CD4-positive, alpha-beta T cell treated with Interleukin-17A for 1 hour (primary cell): ENCODE measurements at regions not wholly inside any gene's neighbourhood (a gene's known extent, or its start where the extent isn't known, plus 50 kb on each side); places are given as distances from the start of the nearest gene placed in this dataset.

Experiments
- DNase-seq: peaks from one replicate; pipeline ENCODE4 v3.0.0-alpha.2; 2020

- no peak for DNase-seq
Measured at GRCh38 chr2:222146488-222146887, 152.3 kb downstream of the PAX3 start.

DNA sequence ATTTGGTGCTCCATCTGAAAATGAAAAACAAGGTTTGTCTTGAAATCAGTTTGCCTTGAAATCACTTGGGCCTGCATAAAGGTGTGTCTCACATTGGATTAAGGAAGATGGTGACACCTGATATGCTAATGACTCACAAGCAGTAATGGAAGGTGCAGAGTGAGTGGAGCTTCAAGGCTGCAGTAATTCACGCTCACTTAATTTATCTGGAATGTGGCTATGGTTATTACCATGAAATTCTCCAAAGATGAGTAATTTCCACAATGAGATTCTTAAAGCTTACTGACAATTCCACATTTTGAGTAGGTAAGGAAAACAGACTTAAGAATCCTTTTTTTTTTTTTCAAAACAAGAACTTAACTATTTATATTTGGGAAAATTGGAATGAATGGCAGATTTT lies 156.8 kb downstream of the PAX3 start:
- DNase-seq: no peak

DNA sequence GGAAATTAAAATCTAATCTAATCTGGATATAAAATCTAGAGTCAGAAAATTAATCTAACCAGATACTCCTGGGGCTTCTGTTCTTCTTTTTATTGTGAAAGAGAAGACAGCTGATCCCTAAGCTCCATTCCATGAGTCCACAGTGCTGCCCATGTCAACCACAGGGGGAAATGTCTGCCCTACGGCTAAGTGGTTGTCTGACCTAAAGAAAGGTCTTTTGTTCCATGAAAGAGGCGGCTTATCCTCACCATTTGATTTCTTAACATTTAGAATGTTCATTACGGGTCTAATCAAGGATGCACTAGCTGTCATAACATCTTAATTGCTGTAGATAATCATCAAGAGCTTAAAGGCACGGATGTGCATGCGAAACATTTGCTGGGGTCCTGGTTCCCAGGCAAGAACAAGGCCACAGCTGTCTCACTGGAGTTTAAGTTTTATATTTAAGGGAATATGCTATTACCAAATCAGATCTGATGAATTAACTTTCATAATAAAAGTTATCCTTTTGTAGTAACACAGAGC lies 162.6 kb downstream of the PAX3 start:
- DNase-seq: no peak

DNA sequence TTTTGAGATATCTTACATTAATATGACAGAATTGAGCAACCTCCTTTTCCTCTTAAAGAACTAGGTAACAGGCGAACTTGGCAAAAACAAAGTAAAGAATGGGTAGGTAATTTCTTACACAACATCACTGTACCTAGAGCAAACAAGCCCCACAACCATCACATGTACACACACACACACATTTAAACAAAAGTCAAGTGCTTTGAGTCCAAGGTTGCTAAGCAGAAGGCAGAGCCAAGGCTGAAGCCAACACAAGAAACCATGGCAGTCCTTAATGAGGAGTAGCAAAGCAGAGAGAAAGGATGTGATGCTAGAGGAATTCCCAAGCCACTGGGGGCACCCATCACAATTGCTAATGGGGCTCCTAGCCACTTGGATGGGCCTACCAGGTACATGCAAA lies 164.1 kb downstream of the PAX3 start:
- DNase-seq: no peak

- no peak for DNase-seq
Measured at GRCh38 chr2:222133897-222134296, 164.9 kb downstream of the PAX3 start.

DNA sequence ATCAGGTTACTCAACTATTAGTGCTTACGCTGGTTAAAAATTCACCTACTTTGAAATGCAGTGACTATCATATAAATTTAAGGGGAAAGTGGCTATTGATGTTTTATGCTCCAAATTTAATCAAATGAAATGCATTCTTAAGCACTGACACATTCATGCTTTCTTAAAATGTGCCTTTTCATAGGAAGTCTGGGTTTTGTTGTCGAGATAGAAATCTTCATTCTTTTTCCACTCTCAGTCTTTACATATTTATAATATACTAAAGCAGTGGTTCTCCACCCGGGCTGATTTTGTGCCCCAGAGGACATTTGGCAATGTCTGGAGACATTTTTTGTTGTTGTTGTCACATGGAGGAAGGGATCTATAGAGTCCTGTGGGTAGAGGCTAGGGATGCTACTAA lies 167.9 kb downstream of the PAX3 start:
- no peak for DNase-seq

DNA sequence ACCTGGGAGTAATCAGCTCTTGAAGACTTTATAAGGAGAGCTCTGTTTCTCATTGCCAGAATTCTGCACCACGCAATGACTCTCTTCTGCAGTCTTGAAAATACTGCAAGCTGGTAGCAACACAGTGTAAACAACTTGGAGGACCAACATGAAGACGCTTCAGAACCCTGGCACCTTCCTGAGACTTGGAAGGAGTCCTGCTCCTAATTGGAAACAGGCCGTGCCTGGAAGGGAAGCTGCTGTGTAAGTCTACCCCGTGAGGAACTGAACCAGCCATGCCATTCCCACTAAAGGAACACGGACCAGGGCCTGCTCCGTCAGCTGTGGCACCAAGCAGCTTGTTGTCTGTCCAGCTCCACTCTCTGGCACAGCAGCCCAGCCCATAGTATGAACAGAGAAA lies 171.1 kb downstream of the PAX3 start:
- DNase-seq: no peak

- no peak for DNase-seq
Measured at GRCh38 chr2:222120933-222121332, 177.9 kb downstream of the PAX3 start.

- DNase-seq: no peak
Measured at GRCh38 chr2:222115296-222115695, 183.5 kb downstream of the PAX3 start.

- no peak for DNase-seq
Measured at GRCh38 chr2:222108957-222109585, 189.7 kb downstream of the PAX3 start.

- no peak for DNase-seq
Measured at GRCh38 chr2:222108497-222108896, 190.3 kb downstream of the PAX3 start.

GRCh38 chr2:222105046-222105445 lies 193.8 kb downstream of the PAX3 start:
- DNase-seq: no peak

DNA sequence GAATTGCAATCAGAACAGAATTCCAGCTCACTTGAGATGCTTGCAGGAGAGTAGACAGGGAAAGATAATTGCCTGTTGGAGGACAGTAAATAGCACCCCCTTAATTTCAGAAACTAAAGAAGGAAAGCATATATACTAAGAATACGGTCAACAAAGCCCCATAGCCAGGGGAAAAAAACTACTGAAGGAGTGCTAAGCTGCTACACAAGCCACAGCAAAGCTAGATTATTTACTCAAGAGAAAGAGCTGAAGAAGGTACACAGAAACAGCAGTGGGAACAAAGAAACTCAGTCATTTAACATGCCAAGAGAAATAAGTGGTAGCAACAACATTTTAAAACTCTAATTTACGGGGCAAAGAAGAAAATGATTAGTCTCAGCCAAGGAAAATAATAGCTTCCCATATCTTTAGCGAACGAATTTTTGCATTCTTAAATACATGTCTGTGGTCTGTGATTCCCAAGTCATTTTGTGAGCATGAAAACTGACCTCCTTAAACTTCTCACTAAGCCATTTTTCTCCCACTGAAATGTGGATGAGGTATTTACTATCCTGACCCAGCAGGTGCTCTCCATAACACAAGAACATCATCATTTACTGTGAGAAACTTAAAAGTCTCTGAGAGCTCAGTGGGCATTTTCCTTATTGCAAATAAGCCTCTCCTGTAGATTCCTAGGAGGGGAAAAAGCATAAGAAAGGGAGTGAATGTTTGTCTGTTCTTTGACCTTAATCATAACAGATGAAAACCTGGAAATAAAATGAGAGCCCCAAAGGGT lies 196.0 kb downstream of the PAX3 start:
- no peak for DNase-seq

GRCh38 chr2:222100704-222101699 lies 197.8 kb downstream of the PAX3 start:
- no peak for DNase-seq

GRCh38 chr2:222088561-222088960 lies 210.2 kb downstream of the PAX3 start:
- DNase-seq: no peak

- no peak for DNase-seq
Measured at GRCh38 chr2:222087998-222088397, 210.8 kb downstream of the PAX3 start.

GRCh38 chr2:222082201-222082600 lies 216.6 kb downstream of the PAX3 start:
- DNase-seq: no peak

- no peak for DNase-seq
Measured at GRCh38 chr2:222080141-222080540, 218.7 kb downstream of the PAX3 start.

- no peak for DNase-seq
Measured at GRCh38 chr2:222076973-222077690, 221.7 kb downstream of the PAX3 start.

DNA sequence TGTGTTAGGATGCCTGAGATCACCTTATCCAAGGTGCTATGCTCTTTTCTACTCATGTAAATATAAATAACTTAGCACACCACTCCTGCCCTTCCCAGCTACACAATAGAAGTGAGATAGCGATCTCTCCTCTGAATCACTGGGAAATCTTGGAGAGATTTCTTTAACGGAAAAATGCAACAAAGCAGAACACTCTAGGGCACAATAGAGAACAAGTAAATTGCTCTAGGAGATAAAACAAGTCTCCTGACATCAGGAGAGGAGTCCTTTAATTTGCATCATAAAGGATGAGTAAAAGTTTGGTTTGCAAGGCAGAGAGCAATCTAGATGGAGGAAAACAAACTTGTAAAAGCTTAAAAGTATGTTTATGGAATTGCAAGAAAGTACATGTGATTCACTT lies 224.1 kb downstream of the PAX3 start:
- no peak for DNase-seq

GRCh38 chr2:222071911-222072310 lies 226.9 kb downstream of the PAX3 start:
- DNase-seq: no peak

GRCh38 chr2:222064286-222064685 lies 234.5 kb downstream of the PAX3 start:
- no peak for DNase-seq
